IMR-90 (cell line): ENCODE measurements at regions not wholly inside any gene's neighbourhood (a gene's known extent, or its start where the extent isn't known, plus 50 kb on each side); places are given as distances from the start of the nearest gene placed in this dataset.

Experiments used
- ATAC-seq: fragments of 200-7000 bp; cut with Tn5 transposase; 2 replicates; pipeline ENCODE4 v1.9.1; 2020; ENCODE audit warnings: low read depth, mild to moderate bottlenecking, moderate library complexity
- BruUV-seq: library from RNA; stranded (reverse); fragments of 400-500 nt; replicated peaks from 2 replicates; lab custom pipeline; 2021; lab: Mats Ljungman, UMichigan
- CTCF ChIA-PET: fragments of 300-600 bp; formaldehyde crosslinking; extraction: SDS; loops from one replicate; lab custom pipeline; 2021; ENCODE audit warnings: antibody characterized with exemption; lab: Yijun Ruan, JAX
- POLR2A ChIA-PET: fragments of 300-600 bp; sonication (Branson Sonifier 250); formaldehyde crosslinking; loops from one replicate; lab custom pipeline; 2022; ENCODE audit warnings: antibody characterized with exemption; ENCODE audit not compliant: unreplicated experiment; lab: Charles Lee
- DNase-seq: peaks from one replicate; pipeline ENCODE4 v3.0.0; 2013
- H2AFZ ChIP-seq: replicated peaks from 2 replicates; pipeline ENCODE3; 2013; ENCODE audit warnings: low read length, mild to moderate bottlenecking; ENCODE audit not compliant: poor library complexity
- H2AK5ac ChIP-seq: 2 replicates; pipeline ENCODE4 v1.6.1; 2013; ENCODE audit warnings: low read depth, low read length, inconsistent platforms
- H2AK9ac ChIP-seq: replicated peaks from 2 replicates; pipeline ENCODE3; 2013; ENCODE audit warnings: mild to moderate bottlenecking, low read depth, low read length, moderate library complexity; ENCODE audit not compliant: poor library complexity
- H2BK120ac ChIP-seq: 2 replicates; pipeline ENCODE4 v1.6.1; 2013; ENCODE audit warnings: low read depth, low read length, inconsistent platforms
- H2BK15ac ChIP-seq: 3 replicates; pipeline ENCODE4 v1.6.1; 2013; ENCODE audit warnings: low read depth, low read length, inconsistent platforms
- H2BK20ac ChIP-seq: 2 replicates; pipeline ENCODE4 v1.6.1; 2013; ENCODE audit warnings: low read depth, mild to moderate bottlenecking, inconsistent platforms, low read length, moderate library complexity
- H2BK5ac ChIP-seq: 2 replicates; pipeline ENCODE4 v1.6.1; 2013; ENCODE audit warnings: mild to moderate bottlenecking, low read depth, low read length, inconsistent platforms; ENCODE audit not compliant: poor library complexity, severe bottlenecking
- H3K14ac ChIP-seq: replicated peaks from 2 replicates; pipeline ENCODE4 v1.6.1; 2013; ENCODE audit warnings: low read depth, low read length, inconsistent platforms
- H3K18ac ChIP-seq: 2 replicates; pipeline ENCODE4 v1.6.1; 2013; ENCODE audit warnings: low read depth, low read length, control low read depth
- H3K23ac ChIP-seq: 2 replicates; pipeline ENCODE4 v1.6.1; 2013; ENCODE audit warnings: low read depth, low read length, inconsistent platforms
- H3K27ac ChIP-seq: 2 replicates; pipeline ENCODE4 v1.5.1; 2013; ENCODE audit warnings: mild to moderate bottlenecking, control low read depth, low read length; ENCODE audit not compliant: insufficient read depth
- H3K27me3 ChIP-seq: 2 replicates; pipeline ENCODE4 v1.6.1; 2013; ENCODE audit warnings: low read length; ENCODE audit not compliant: control insufficient read depth, insufficient read depth
- H3K36me3 ChIP-seq: 2 replicates; pipeline ENCODE4 v1.6.1; 2013; ENCODE audit warnings: low read length, mixed read lengths; ENCODE audit not compliant: control insufficient read depth, insufficient read depth
- H3K4ac ChIP-seq: 2 replicates; pipeline ENCODE4 v1.6.1; 2013; ENCODE audit warnings: low read depth, low read length, inconsistent platforms
- H3K4me1 ChIP-seq: 2 replicates; pipeline ENCODE4 v1.6.1; 2013; ENCODE audit warnings: low read length, mixed read lengths; ENCODE audit not compliant: control insufficient read depth, insufficient read depth
- H3K4me2 ChIP-seq: 2 replicates; pipeline ENCODE4 v1.6.1; 2013; ENCODE audit warnings: low read depth, mild to moderate bottlenecking, control low read depth, low read length, moderate library complexity
- H3K4me3 ChIP-seq: 2 replicates; pipeline ENCODE4 v1.5.1; 2013; ENCODE audit warnings: low read depth, mild to moderate bottlenecking, control low read depth, low read length, moderate library complexity; ENCODE audit not compliant: insufficient read depth
- H3K56ac ChIP-seq: 2 replicates; pipeline ENCODE4 v1.6.1; 2013; ENCODE audit warnings: low read length, inconsistent platforms; ENCODE audit not compliant: insufficient read depth; ENCODE audit errors: extremely low read depth
- H3K79me1 ChIP-seq, 2 experiments: 2 replicates each; pipeline ENCODE4 v1.6.1; 2013; ENCODE audit warnings: low read length in 2 of 2, inconsistent platforms in 1 of 2, low read depth in 1 of 2
- H3K9ac ChIP-seq: 2 replicates; pipeline ENCODE4 v1.6.1; 2013; ENCODE audit warnings: low read depth, low read length, control low read depth
- H3K9me1 ChIP-seq: 2 replicates; pipeline ENCODE4 v1.6.1; 2013; ENCODE audit warnings: low read length, inconsistent platforms; ENCODE audit not compliant: insufficient read depth
- H3K9me3 ChIP-seq: 2 replicates; pipeline ENCODE4 v1.6.1; 2013; ENCODE audit warnings: low read length; ENCODE audit not compliant: control insufficient read depth, insufficient read depth
- H4K20me1 ChIP-seq: 2 replicates; pipeline ENCODE4 v1.6.1; 2013; ENCODE audit warnings: low read length, inconsistent platforms; ENCODE audit not compliant: insufficient read depth
- H4K5ac ChIP-seq: 2 replicates; pipeline ENCODE4 v1.6.1; 2013; ENCODE audit warnings: mild to moderate bottlenecking, low read depth, low read length, control low read depth
- H4K8ac ChIP-seq, 2 experiments: 2 replicates each; pipeline ENCODE4 v1.6.1; 2013; ENCODE audit warnings: low read depth in 2 of 2, low read length in 2 of 2, control low read depth in 1 of 2, inconsistent platforms in 1 of 2
- H4K91ac ChIP-seq: 2 replicates; pipeline ENCODE4 v1.6.1; 2013; ENCODE audit warnings: low read depth, low read length, inconsistent platforms; ENCODE audit not compliant: insufficient read depth
- BHLHE40 ChIP-seq: fragments of 150-350 bp; IDR thresholded peaks from 2 replicates; pipeline ENCODE4 v1.6.1; 2016; ENCODE audit warnings: mild to moderate bottlenecking, low read depth, low read length
- CEBPB ChIP-seq: IDR thresholded peaks from 2 replicates; pipeline ENCODE4 v1.6.1; 2012; ENCODE audit warnings: low read depth, low read length, improper control_type of control experiment
- CHD1 ChIP-seq: IDR thresholded peaks from 2 replicates; pipeline ENCODE4 v1.6.1; 2012; ENCODE audit warnings: low read depth, low read length, improper control_type of control experiment
- FOS ChIP-seq: fragments of 150-350 bp; IDR thresholded peaks from 2 replicates; pipeline ENCODE4 v1.6.1; 2016; ENCODE audit warnings: low read depth, low read length
- MAFK ChIP-seq: IDR thresholded peaks from 2 replicates; pipeline ENCODE4 v1.6.1; 2012; ENCODE audit warnings: low read depth, low read length, improper control_type of control experiment
- MAZ ChIP-seq: IDR thresholded peaks from 2 replicates; pipeline ENCODE4 v1.6.1; 2012; ENCODE audit warnings: low read depth, mild to moderate bottlenecking, low read length, improper control_type of control experiment, moderate library complexity, borderline replicate concordance
- MXI1 ChIP-seq: IDR thresholded peaks from 2 replicates; pipeline ENCODE4 v1.6.1; 2012; ENCODE audit warnings: low read depth, mild to moderate bottlenecking, low read length, moderate library complexity, borderline replicate concordance
- NFE2L2 ChIP-seq: fragments of 150-350 bp; IDR thresholded peaks from 2 replicates; pipeline ENCODE4 v1.6.1; 2016; ENCODE audit warnings: low read depth, mild to moderate bottlenecking, low read length
- POLR2A ChIP-seq: IDR thresholded peaks from 2 replicates; pipeline ENCODE4 v1.6.1; 2012; ENCODE audit warnings: mild to moderate bottlenecking, low read depth, low read length
- RAD21 ChIP-seq: IDR thresholded peaks from 2 replicates; pipeline ENCODE4 v1.6.1; 2012; ENCODE audit warnings: low read length, improper control_type of control experiment
- RCOR1 ChIP-seq: IDR thresholded peaks from 2 replicates; pipeline ENCODE4 v1.6.1; 2012; ENCODE audit warnings: mild to moderate bottlenecking, low read length, improper control_type of control experiment; ENCODE audit not compliant: insufficient replicate concordance
- RFX5 ChIP-seq: IDR thresholded peaks from 2 replicates; pipeline ENCODE4 v1.8.0; 2012; ENCODE audit warnings: low read depth, mild to moderate bottlenecking, low read length, moderate library complexity
- SMC3 ChIP-seq: fragments of 150-350 bp; IDR thresholded peaks from 2 replicates; pipeline ENCODE4 v1.6.1; 2016; ENCODE audit warnings: low read depth, mild to moderate bottlenecking, antibody characterized with exemption, low read length, moderate library complexity
- WGBS, 2 experiments: methylation state at CpG; one replicate each; pipeline versions ENCODE4 v1.1.5 to v1.1.7; 2013; ENCODE audit warnings: missing lambda C conversion rate in 2 of 2; ENCODE audit not compliant: insufficient read length in 1 of 2; ENCODE audit errors: extremely low coverage in 2 of 2; 5-methylcytosine and 5-hydroxymethylcytosine counted together
- dilution Hi-C: fragments of 300-500 bp; cut with HindIII; formaldehyde crosslinking; loops from one replicate; pipeline ENCODE4 v1.14.3; 2018; ENCODE audit warnings: low sequenced_read_pairs; ENCODE audit not compliant: unreplicated experiment
- in situ Hi-C: fragments of 300-500 bp; cut with MboI; formaldehyde crosslinking; loops from 3 replicates; pipeline ENCODE4 v1.14.3; 2019; ENCODE audit warnings: low sequenced_read_pairs, inconsistent platforms, mixed read lengths
- intact Hi-C: fragments of 100-400 bp; cut with micrococcal nuclease; formaldehyde crosslinking; loops from 2 replicates; pipeline ENCODE4 v1.10.0; 2022
- TF ChIP-seq, protein P1 (sequence below): fragments of 150-350 bp; IDR thresholded peaks from 2 replicates; pipeline ENCODE4 v1.6.1; 2016; ENCODE audit warnings: low read depth, mild to moderate bottlenecking, low read length, moderate library complexity, borderline replicate concordance
- TF ChIP-seq, protein P2 (sequence below): fragments of 150-350 bp; IDR thresholded peaks from 2 replicates; pipeline ENCODE4 v1.6.1; 2017; ENCODE audit warnings: mild to moderate bottlenecking, antibody characterized with exemption, low read length, low read depth
- TF ChIP-seq, protein P3 (sequence below): conservative IDR thresholded peaks from 2 replicates; pipeline ENCODE4 v1.5.1; 2012; ENCODE audit warnings: mild to moderate bottlenecking, low read depth, low read length, improper control_type of control experiment

DNA sequence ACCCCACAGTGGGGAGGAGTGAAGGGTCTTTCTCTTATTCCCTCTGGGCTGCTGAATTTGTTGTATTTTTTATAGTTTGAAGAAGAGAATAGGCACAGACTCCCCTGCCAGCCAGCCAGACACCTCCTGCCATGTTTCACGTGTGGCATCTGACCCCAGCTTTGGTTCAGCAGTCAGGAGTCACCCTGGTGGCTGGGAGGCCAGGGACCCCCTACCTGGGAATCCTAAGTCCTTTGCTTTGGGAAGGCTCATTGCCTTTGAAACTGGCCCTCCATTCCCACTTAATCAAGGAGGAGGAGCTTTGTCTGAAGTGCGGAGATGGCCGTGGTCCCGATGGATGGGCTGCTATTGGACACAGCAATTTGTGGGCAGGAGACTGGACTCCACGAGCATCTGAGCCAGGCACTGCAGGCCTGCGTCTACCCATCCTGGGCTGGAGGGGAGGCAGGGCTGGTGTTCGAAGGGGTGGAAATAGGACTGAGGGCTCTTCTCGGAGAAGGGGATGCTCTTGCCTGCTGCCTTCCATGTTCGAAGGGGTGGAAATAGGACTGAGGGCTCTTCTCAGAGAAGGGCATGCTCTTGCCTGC, 196.1 kb downstream of the DLL1 start:
- TF ChIP-seq MAZ = no peak
- TF ChIP-seq POLR2A = no peak
- no peak for TF ChIP-seq MAFK
- no peak for TF ChIP-seq SMC3
- no peak for TF ChIP-seq CHD1
- no peak for TF ChIP-seq NFE2L2
- no peak for TF ChIP-seq MXI1
- TF ChIP-seq RCOR1 = no peak
- TF ChIP-seq, protein P1, sequence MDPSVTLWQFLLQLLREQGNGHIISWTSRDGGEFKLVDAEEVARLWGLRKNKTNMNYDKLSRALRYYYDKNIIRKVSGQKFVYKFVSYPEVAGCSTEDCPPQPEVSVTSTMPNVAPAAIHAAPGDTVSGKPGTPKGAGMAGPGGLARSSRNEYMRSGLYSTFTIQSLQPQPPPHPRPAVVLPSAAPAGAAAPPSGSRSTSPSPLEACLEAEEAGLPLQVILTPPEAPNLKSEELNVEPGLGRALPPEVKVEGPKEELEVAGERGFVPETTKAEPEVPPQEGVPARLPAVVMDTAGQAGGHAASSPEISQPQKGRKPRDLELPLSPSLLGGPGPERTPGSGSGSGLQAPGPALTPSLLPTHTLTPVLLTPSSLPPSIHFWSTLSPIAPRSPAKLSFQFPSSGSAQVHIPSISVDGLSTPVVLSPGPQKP = no peak
- TF ChIP-seq CEBPB = no peak
- TF ChIP-seq FOS = no peak
- no peak for TF ChIP-seq RAD21
- TF ChIP-seq, protein P2, sequence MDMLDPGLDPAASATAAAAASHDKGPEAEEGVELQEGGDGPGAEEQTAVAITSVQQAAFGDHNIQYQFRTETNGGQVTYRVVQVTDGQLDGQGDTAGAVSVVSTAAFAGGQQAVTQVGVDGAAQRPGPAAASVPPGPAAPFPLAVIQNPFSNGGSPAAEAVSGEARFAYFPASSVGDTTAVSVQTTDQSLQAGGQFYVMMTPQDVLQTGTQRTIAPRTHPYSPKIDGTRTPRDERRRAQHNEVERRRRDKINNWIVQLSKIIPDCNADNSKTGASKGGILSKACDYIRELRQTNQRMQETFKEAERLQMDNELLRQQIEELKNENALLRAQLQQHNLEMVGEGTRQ = no peak
- TF ChIP-seq RFX5 = no peak
- TF ChIP-seq, protein P3, sequence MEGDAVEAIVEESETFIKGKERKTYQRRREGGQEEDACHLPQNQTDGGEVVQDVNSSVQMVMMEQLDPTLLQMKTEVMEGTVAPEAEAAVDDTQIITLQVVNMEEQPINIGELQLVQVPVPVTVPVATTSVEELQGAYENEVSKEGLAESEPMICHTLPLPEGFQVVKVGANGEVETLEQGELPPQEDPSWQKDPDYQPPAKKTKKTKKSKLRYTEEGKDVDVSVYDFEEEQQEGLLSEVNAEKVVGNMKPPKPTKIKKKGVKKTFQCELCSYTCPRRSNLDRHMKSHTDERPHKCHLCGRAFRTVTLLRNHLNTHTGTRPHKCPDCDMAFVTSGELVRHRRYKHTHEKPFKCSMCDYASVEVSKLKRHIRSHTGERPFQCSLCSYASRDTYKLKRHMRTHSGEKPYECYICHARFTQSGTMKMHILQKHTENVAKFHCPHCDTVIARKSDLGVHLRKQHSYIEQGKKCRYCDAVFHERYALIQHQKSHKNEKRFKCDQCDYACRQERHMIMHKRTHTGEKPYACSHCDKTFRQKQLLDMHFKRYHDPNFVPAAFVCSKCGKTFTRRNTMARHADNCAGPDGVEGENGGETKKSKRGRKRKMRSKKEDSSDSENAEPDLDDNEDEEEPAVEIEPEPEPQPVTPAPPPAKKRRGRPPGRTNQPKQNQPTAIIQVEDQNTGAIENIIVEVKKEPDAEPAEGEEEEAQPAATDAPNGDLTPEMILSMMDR = no peak
- no peak for TF ChIP-seq BHLHE40
- no TSS peak for BruUV-seq
- H4K91ac ChIP-seq = no peak overlapping the region
- H3K23ac ChIP-seq = no peak overlapping the region
- H3K56ac ChIP-seq = no peak overlapping the region
- H3K14ac ChIP-seq = no peak overlapping the region
- no peak overlapping the region for H2BK5ac ChIP-seq
- H3K9me3 ChIP-seq = peaks cover 75% of the 10 kb centered on the region
- H3K4me1 ChIP-seq = no peaks in the 10 kb centered on the region
- no peak overlapping the region for H2AK9ac ChIP-seq
- no peak overlapping the region for H3K18ac ChIP-seq
- H2BK120ac ChIP-seq = no peak overlapping the region
- WGBS, 2 experiments = 64% methylated on average over 8 of the region's 9 CpGs; no CpG with 5 or more reads in 1 of the 2 experiments
- H4K8ac ChIP-seq = no peak overlapping the region
- ChIA-PET POLR2A (no interaction called here), CTCF (no interaction called here)
- H3K4me3 ChIP-seq = no peak overlapping the region
- no peaks in the 10 kb centered on the region for H3K9me1 ChIP-seq
- in situ Hi-C loops = no loop called here
- no peak overlapping the region for H3K27ac ChIP-seq
- H3K79me1 ChIP-seq = no peaks in the 10 kb centered on the region
- no peak overlapping the region for H2AFZ ChIP-seq
- no peaks in the 10 kb centered on the region for H3K36me3 ChIP-seq
- intact Hi-C loops = no loop called here
- ATAC-seq (no peak), DNase-seq (no peak)
- H2AK5ac ChIP-seq = no peak overlapping the region
- dilution Hi-C loops = no loop called here
- H3K9ac ChIP-seq = no peak overlapping the region
- no peak overlapping the region for H3K4ac ChIP-seq
- H4K20me1 ChIP-seq = no peaks in the 10 kb centered on the region
- H2BK20ac ChIP-seq = no peak overlapping the region
- H2BK15ac ChIP-seq = no peak overlapping the region
- H3K27me3 ChIP-seq = no peaks in the 10 kb centered on the region
- no peak overlapping the region for H3K4me2 ChIP-seq
- no peak overlapping the region for H4K5ac ChIP-seq
